HuH-7.5 (cell line): ENCODE measurements at regions not wholly inside any gene's neighbourhood (a gene's known extent, or its start where the extent isn't known, plus 50 kb on each side); places are given as distances from the start of the nearest gene placed in this dataset.
"Not testable (repeated sequence)": the region's sequence is repeated elsewhere in the genome, so short reads cannot be mapped to it uniquely, and the experiment has no call there.

Experiments used
- DNase-seq: peaks from one replicate; pipeline ENCODE4 v3.0.0; 2011; ENCODE audit warnings: low spot score

DNA sequence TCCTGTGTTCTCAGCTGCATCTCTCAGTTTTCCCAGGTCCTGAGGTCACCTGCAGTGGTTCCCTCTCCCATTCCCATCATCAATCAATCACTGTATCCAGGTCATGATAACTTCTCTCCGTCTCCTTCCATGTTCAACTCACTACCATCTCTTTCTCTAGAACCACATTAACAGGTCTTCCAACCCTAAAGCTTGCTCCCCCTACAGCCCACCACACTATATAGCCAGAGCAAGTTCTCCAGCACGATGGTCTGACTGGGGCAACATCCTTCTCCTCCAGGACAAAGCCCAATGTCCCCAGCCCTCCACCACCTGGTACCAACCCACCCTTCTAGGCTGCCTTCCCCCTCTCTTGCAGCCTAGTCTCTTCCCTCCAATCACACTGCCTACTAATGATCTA is 241.6 kb downstream of the CDK5RAP2 start:
- DNase-seq = no peak

DNA sequence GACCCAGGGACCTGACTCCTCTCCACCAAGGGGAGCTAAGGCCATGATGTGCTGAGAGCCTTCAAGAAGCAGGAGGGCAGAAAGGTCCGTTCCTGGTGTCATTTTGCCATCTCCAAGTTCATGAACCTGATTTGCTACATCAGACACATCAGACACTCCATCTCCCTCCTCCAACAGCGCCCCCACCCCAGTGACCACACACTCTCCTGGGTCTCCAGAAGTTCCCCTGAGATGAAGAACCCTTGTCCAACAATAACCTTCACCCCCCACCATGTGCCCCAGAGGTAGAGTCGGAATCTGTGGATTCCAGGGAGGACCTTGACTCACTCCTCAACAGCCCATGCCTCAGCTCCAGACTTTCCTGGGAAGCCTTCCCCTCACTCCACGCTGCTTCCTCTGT is 242.8 kb downstream of the CDK5RAP2 start:
- DNase-seq = no peak

DNA sequence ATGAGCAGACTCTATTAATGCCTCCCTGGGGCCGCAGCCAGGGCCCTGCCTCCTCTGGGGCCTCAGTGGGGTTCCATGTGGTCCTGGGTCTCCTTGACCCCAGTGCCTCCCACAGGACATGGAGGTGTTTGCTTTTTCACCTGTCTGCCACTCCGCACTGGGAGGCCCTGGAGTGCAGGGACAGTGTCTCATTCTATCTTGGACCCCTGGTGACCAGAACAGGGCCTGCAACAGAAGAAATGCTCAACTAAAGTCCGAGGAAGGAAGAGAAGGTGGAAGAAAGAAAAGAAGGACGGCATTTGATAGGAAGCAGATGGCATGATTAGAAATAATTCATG is 243.2 kb downstream of the CDK5RAP2 start:
- DNase-seq = no peak

DNA sequence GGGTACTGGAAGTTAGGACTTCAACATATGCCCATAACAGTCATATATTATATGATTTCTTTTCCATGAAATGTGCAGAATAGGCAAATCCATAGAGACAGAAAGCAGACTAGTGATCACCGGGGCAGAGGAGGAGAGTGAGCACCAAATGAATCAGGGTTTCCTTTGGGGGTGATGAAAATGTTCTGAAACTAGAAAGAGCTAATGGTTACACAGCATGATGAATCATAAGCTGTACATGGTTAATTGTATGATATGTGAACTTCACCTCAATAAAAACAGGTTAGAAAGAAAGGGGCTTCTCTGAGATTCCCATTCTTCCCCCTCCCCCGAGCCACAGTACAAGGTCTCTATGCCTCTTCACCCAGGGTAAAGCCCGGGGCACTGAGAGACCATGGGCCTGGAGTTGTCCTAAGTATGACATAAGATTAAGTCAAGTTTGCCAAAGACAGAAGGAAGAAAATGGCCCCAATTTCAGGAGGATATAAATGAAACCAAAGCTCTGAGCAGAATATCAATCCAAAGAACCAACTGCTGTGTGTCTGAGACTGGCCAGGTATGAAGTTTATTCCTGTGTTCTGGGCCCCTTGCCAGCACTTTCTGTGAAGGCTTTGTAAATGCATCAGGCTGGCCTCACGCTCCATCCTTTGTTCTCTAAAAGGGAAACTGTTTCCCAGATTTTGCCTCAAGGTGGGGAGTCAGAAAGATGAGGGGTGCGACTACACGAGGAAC is 243.8 kb downstream of the CDK5RAP2 start:
- no peak for DNase-seq

DNA sequence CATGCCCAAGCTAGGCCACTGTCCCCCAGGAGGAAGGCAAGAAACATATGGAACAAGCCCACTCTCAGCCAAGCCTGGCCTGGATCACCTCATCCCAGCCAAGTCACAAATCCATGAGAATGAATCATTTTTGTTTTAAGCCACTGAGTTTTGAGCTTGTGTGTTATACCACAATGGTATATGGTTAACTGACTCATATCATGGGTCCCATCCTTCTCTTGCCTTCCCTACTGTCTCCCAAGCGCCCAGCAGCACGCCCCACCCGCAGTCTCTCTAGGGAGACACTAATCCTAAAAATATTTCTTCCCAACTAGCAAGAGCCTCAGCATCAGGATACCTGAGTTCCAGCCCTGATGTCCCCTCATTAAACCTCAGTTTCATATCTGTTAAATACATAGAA is 248.1 kb downstream of the CDK5RAP2 start:
- no peak for DNase-seq

DNA sequence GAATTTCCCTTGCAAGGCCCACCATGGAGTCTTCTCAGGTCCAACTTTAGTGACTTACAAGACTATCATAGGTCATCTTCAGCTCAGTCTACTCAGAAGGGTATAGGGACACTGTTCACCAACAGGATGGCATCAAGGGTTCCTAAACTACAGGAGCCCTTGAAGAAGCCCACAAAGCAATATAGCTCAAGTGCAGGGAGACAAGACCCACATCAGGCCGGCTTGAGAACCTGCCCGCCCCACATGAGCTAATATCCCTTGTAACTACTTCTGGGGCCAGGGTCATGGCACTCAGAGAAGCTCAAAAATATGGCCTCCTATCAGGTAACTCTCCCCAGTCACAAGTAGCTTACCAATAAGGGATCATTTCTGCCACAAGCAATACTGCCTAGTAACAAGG is 249.9 kb downstream of the CDK5RAP2 start:
- DNase-seq = no peak

DNA sequence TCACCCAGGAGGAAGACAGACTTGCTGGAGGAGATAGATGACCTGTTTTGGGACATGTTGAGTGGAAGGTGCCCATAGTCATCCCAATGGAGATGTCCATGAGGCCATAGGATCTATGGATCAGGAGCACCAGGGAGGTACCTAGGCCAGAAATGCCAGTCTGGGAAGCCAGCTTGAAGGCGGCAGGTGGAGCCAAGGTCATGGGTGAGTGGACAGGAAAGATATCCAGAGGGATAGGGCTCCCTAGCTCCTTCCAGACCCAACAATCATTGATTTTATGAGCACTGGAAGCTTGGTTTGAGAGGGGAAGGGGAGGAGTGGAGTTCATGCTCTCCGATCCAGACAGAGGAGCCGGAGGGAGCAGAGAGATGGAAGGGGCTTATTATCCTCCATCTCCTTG is 252.6 kb downstream of the CDK5RAP2 start:
- no peak for DNase-seq

DNA sequence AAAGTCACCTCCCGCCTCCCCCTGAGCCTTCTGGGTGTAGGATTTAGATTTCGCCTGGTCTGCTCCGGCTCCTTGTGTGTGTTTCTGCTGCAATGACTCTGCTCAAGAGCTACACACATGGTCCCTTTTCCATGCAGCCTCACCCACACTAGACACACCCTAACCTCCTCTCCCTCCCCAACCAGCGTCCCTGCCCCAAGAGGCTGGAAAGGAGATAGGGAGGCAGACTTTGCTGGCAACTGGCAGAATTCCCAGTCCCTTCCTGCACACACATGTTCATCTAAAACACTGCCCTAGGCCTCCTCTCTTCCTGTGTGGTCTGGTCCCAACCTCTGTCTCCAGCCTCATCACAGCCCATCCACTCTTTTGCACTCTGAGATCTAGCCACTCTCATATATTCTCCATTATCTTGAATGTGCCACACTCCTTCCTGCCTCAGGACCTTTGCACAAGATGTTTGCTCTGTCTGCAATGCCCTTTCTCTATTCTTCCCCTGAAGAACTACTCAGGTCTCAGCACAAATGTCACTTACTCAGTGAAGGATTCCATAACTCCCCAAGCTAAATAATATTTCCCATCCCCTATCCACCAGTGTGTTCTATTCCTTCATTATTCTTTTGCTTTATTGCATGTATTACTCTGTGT is 253.8 kb downstream of the CDK5RAP2 start:
- no peak for DNase-seq

DNA sequence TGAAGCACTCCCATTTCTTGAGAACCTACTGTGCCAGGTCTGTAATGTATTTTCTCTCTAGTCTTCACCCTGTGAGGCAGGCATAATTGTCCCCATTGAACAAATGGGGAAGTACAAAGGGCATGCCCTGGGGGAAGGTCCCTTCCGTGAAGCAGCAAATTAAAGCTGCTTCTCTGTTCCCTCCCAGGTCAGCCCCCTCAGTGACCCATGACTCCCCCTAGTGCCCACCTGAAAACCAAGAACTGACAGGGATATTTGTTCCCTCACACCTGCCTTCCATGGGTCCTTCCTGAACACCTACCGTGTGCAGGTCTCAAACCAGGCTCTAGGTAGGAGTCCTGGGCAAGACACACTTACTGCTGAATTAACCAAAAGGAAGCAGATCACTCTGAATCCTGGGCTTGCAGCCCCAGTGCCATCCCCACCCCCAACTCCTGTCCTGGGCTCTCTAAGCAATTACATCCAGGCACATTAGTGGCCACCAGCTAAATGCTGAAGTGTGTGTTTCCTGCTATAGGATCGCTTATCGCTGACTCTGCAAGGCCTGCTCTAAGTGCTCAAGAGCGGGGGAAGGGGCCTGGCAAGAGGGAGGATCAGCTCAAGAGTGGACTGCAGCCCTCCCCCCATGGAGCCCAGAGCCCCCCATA is 254.8 kb downstream of the CDK5RAP2 start:
- no peak for DNase-seq

DNA sequence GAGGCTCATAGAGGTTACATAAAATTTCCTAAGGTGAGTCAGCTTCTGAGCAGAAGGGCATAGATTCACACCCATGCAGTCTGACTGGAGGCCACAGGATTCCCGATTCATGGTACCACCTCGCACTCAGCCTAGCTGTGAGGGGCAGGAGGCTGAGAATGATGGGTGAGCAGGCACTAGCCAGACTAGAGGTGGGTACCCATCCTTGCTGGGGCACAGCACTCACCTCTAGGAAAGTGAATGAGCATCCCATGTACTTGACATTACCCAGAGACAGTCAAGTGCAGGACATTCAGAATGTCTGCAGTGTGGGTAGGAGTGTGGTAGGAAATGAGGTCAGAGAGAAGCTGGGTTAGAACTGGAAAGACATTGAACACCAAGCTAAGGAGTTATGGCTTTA is 255.5 kb downstream of the CDK5RAP2 start:
- no peak for DNase-seq

DNA sequence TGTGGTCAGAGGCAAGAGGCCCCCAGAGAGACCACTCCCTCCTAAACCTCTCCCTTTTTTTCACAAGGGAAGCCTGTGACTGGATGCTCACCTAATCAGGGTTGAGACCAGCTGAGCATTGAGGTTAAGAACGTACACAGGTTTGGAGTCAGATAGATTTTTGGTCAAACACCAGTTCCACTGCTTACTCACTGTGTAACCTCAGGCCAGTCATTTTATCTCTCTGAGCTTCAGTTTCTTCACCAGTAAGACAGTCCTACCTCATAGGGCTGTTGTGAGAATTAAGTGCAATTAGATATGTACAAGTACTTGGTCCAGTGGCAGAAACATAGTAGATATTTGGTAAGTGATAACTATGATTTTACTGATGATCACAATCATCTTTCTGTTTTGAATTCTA is 256.8 kb downstream of the CDK5RAP2 start:
- DNase-seq = no peak

DNA sequence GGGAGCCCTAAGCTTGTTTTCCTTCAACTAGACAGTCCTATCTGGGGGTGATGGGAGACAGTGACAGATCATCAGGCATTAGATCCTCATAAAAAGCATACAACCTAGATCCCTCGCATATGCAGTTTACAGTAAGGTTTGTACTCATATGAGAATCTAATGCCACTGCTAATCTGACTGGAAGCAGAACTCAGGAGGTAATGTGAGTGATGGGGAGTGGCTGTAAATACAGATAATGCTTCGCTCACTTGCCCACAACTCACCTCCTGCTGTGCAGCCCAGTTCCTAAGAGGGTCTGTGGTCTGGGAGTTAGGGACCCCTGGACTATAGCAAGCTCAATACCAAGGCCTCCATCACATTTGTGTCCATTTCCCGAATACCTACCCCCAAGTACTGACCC is 260.5 kb downstream of the CDK5RAP2 start:
- no peak for DNase-seq

DNA sequence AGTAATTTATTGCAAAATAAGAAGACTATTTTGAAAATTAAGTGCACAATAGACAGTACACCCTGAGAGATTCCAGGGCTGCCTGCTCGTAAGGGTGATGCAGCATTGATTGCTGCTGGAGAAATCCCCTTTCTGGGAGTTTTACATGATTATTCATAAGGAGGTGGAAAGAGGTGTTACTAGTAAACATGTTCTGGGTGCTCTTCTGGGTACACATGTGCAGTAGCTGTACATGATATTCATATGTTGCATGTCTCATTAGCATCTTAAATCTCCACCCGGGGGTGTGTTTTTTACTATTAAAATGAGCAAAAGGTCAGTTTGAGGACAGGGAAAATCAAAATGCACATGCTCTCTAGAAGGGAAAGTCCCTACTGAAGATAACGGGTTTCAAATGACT is 264.8 kb downstream of the CDK5RAP2 start:
- DNase-seq = no peak

DNA sequence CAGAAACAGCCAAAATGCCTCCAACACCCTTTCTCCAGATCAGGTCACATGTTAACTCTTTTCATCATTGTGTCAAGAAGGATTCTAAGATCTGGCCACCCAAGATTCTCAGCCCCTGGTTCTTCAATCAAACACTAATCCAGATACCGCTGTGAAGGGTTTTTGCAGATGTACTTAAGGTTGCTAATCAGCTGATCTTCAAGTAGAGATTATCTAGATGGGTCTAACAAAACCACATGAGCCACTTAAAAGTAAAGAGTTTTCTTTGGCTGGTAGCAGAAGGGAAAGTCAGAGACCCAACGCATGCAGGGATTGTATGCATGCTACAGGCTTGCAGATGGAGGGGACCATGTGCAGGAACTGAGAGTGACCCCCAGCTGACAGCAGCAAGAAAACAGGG is 267.9 kb downstream of the CDK5RAP2 start:
- DNase-seq = no peak

DNA sequence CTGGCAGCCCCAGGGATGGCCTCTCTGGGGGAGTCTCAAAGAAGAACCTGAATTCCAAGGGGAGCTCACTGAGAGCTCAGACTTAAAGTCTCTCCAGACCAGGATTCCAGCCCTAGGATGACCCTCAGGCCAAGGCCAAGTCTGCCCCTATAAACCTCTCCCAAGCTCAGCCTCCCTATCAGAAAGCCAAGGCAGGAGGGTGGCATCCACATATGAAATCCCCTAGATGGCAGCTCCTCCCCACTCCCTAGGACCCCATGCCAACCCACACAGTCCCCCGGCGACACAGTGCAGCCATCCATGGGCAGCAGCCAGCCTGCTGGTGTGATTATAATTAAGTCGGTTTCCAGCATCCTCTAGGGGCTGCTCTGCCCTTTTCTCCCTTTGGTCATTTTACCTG is 269.9 kb downstream of the CDK5RAP2 start:
- no peak for DNase-seq

DNA sequence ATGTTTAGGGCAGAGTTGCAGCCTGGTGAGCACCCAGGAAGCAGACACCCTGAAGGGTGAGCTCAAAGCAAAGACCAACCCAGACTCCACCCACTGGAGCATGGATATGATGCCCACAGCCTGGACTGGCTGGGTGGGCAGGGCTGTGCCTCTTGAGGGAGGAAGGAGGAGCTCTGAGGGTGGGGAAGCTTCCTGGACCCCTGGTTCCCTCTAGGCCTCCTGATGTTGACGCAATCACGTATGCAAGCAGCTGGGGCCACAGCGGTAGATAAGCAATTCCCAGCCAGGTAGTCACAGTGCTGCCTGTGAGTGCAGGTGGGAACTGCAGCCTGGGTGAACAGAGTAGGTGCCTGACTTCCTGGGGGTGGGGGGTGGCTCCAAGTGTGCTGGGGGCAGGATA is 271.5 kb downstream of the CDK5RAP2 start:
- DNase-seq = no peak

DNA sequence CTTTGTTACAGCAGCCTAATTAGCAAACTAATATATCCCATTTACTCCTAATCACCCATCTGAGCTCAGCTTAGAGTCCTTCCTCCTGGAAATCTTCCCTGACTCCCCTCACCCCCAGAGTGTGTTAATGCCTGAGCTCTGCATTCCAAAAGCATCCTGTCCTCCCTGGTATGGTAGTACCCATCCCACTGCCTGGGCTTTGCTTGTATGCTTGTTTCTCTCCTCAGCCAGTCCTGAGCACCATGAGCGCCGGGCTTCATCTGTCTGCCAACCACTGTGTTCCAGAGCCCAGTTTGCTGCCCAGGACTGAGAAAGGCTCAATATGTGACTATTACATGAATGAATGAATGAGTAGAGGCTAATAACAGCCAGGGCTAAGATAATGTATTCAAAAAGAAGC is 272.4 kb downstream of the CDK5RAP2 start:
- no peak for DNase-seq

DNA sequence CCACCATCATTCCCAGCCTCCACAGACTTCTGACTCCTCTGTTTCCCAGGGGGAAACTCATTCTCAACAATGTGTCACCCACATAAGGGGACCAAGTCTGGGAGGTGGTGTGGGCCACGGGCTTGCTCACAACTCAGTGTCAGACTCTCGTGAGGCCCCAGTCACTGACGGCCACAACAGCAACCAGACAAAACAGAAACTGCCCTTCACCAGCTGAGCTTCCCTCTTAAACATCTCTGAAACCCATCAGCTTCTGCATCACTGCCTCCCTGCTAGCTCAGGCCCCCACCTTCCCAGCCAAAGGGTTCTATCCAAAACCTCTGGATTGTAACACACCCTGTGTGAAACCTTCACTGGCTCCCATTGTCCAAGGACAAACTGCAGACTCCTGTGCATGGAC is 273.4 kb downstream of the CDK5RAP2 start:
- DNase-seq = no peak

DNA sequence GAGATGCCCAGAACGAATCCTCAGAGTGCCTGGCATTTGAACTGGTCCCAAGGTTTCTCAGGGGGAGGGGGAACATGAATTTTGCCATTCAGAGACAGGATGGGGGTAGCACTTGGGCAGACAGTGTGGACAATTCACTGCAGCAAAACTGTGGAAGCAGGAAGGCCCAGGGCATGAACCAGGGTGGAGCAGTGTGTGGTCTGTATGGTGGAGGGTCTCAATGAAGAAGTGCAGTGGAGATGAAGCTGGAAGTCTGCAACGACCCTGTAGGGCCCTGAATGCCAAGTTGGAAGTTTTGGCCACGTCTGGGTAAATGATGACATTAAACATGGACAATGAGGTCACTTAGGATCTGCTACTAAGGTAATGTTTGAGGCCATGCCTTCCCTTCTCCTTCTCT is 273.9 kb downstream of the CDK5RAP2 start:
- DNase-seq = no peak

DNA sequence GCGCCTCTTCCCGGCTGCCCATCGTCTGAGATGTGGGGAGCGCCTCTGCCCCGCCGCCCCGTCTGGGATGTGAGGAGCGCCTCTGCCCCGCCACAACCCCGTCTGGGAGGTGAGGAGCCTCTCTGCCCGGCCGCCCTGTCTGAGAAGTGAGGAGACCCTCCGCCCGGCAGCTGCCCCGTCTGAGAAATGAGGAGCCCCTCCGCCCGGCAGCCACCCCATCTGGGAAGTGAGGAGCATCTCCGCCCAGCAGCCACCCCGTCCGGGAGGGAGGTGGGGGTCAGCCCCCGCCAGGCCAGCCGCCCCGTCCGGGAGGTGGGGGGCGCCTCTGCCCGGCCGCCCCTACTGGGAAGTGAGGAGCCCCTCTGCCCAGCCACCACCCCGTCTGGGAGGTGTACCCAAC is 275.1 kb downstream of the CDK5RAP2 start:
- not testable (repeated sequence) for DNase-seq

DNA sequence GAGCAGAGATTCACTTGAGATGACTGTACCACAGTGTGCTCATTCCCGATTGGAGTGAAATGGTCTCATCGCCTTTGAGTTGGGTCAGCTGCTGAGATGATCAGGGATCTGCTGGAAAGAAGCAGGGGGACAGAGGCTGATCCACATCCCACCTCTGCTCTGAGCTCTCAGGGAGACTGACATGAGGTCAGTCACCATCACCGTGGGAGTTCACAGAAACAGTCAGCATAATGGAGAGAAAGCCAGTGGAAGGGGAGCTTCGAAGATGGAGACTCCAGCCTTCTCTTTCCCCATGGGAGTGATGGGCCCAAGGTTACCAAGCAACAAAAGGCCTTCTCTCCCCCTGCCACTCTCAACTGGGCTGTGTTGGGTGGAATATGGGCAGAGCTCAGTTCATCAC is 276.4 kb downstream of the CDK5RAP2 start:
- DNase-seq = no peak

DNA sequence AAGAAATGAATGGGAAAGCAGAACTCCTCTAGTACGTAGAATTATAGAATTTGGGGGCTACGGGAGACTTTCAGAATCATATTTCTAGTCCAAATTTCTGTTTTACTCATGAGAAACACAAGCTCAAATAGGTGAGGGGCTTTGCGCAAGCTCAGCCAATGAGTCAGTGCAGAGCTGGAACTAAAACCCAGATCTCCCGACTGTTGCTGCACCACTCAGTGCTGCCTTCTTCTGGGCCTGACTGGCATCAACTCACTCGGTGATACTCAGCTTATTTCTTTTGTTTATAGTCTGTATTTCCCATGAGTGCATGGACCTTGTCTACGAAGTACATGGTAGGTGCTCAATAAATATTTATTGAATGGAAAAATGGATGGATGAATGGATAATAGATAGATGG is 280.2 kb downstream of the CDK5RAP2 start:
- no peak for DNase-seq

DNA sequence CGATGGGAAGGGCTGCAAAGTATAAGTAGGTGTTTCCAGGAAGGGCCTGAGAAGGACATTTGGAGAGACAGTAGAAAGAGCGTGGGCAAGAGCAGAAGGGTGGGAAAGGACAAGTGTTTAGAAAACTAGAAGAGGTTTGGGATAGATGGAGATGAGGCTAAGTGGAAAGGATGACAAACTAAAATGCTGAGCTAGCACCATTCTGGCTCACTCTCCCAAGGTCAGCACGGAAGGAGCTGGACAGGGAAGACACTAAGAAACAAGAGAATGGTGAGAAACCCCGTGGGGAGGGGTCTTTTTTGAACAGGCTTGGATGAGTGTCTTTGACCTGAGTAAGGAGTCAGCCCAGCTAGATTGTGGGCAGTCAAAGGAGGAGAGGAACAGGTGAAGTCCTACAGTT is 286.0 kb downstream of the CDK5RAP2 start:
- DNase-seq = no peak

DNA sequence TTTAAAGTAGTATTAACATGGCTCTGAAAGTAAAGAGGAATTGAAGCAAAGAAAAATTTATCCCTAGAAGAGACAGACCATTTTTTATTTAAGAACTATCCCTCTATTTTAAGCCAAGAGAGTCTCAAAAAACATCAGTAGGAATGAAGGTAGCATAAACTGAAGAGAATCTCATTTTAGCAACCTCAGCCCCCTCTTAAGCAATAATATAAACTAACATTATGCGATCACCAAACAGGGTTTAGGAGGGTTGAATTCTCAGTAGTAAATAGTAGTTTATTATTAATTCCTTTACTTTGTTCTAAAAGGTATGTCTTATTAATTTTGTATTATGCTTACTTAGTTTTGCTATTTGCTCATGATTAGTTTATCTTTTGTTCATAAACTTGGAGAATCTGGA is 287.4 kb downstream of the CDK5RAP2 start:
- no peak for DNase-seq
